COR-L47 (cell line): ENCODE measurements at regions not wholly inside any gene's neighbourhood (a gene's known extent, or its start where the extent isn't known, plus 50 kb on each side); places are given as distances from the start of the nearest gene placed in this dataset.
A peak's percentile ranks its signal among the peaks of the same experiment; 100 is the strongest.
"Not testable (repeated sequence)": the region's sequence is repeated elsewhere in the genome, so short reads cannot be mapped to it uniquely, and the experiment has no call there.

Experiments
- DNase-seq: peaks from one replicate; lab custom pipeline; 2025; lab: John Stamatoyannopoulos, UW

GRCh38 chr4:86481440-86481839 lies 112.7 kb upstream of the PTPN13 start:
- peak; percentile 40 for DNase-seq

- peak; percentile 66 for DNase-seq
Measured at GRCh38 chr4:86482306-86483172, 111.6 kb upstream of the PTPN13 start.

GRCh38 chr4:86483173-86483490 lies 111.0 kb upstream of the PTPN13 start:
- no peak for DNase-seq

GRCh38 chr4:86483773-86484172 lies 110.3 kb upstream of the PTPN13 start:
- DNase-seq, result no peak

GRCh38 chr4:86484241-86484640 lies 109.9 kb upstream of the PTPN13 start:
- no peak for DNase-seq

GRCh38 chr4:86487738-86488348 lies 106.3 kb upstream of the PTPN13 start:
- no peak for DNase-seq

- no peak for DNase-seq
Measured at GRCh38 chr4:86493460-86493859, 100.7 kb upstream of the PTPN13 start.

- DNase-seq, result peak; percentile 8
Measured at GRCh38 chr4:86496094-86497080, 97.7 kb upstream of the PTPN13 start.

- DNase-seq, result no peak
Measured at GRCh38 chr4:86497131-86497530, 97.0 kb upstream of the PTPN13 start.

GRCh38 chr4:86497980-86498862 lies 95.9 kb upstream of the PTPN13 start:
- DNase-seq, result peak; percentile 55

GRCh38 chr4:86498863-86499166 lies 95.3 kb upstream of the PTPN13 start:
- DNase-seq, result no peak

GRCh38 chr4:86500527-86500926 lies 93.6 kb upstream of the PTPN13 start:
- DNase-seq, result no peak

- DNase-seq, result no peak
Measured at GRCh38 chr4:86502081-86502480, 92.0 kb upstream of the PTPN13 start.

- no peak for DNase-seq
Measured at GRCh38 chr4:86506591-86506990, 87.5 kb upstream of the PTPN13 start.

- no peak for DNase-seq
Measured at GRCh38 chr4:86508436-86508835, 85.7 kb upstream of the PTPN13 start.

GRCh38 chr4:86511590-86511989 lies 82.5 kb upstream of the PTPN13 start:
- no peak for DNase-seq

GRCh38 chr4:86512631-86513030 lies 81.5 kb upstream of the PTPN13 start:
- DNase-seq, result no peak

- DNase-seq, result not testable (repeated sequence)
Measured at GRCh38 chr4:86515963-86516362, 78.2 kb upstream of the PTPN13 start.

GRCh38 chr4:86521373-86521969 lies 72.6 kb upstream of the PTPN13 start:
- no peak for DNase-seq

GRCh38 chr4:86522349-86522748 lies 71.8 kb upstream of the PTPN13 start:
- no peak for DNase-seq

GRCh38 chr4:86523333-86523732 lies 70.8 kb upstream of the PTPN13 start:
- DNase-seq, result no peak
